ENCODE measurements at regions not wholly inside any gene's neighbourhood (a gene's known extent, or its start where the extent isn't known, plus 50 kb on each side); places are given as distances from the start of the nearest gene placed in this dataset.
A peak's percentile ranks its signal among the peaks of the same experiment; 100 is the strongest.
"Not testable (repeated sequence)": the region's sequence is repeated elsewhere in the genome, so short reads cannot be mapped to it uniquely, and the experiment has no call there.

- H3K79me2 ChIP-seq (replicated peaks; ENCODE audit: insufficient read depth); H3K9me2 ChIP-seq (ENCODE audit: insufficient read depth); H3K27me3 ChIP-seq (ENCODE audit: insufficient read depth); H3K9me3 Mint-ChIP-seq; H3K4me3 Mint-ChIP-seq; H3K36me3 ChIP-seq (ENCODE audit: insufficient read depth); H3K4me1 ChIP-seq (ENCODE audit: insufficient read depth); H3K27ac Mint-ChIP-seq; H3F3A ChIP-seq (replicated peaks; ENCODE audit: low read depth); H4K20me1 ChIP-seq (replicated peaks; ENCODE audit: insufficient read depth); H2AFZ ChIP-seq; H3K4me1 Mint-ChIP-seq; H3K27me3 Mint-ChIP-seq (ENCODE audit: insufficient read depth, low read depth, poor library complexity); H3K27ac ChIP-seq (ENCODE audit: low read depth); H3K4me2 ChIP-seq; DNase-seq (ENCODE audit: low spot score); H3K4me3 ChIP-seq; H3K36me3 Mint-ChIP-seq (ENCODE audit: low read depth): not testable (repeated sequence)
- ATAC-seq: peak; percentile 41
Observed at GRCh38 chr2:109976319-109976718, 77.8 kb downstream of the LIMS3 start.

- not testable (repeated sequence) for H3F3A ChIP-seq (replicated peaks; ENCODE audit: low read depth); H3K27me3 Mint-ChIP-seq (ENCODE audit: insufficient read depth, low read depth, poor library complexity); H3K36me3 Mint-ChIP-seq (ENCODE audit: low read depth); H3K9me3 Mint-ChIP-seq; H3K4me1 ChIP-seq (ENCODE audit: insufficient read depth); H3K36me3 ChIP-seq (ENCODE audit: insufficient read depth); H3K4me3 ChIP-seq; H3K4me3 Mint-ChIP-seq; H3K27ac Mint-ChIP-seq; H3K79me2 ChIP-seq (replicated peaks; ENCODE audit: insufficient read depth); H3K4me2 ChIP-seq; H4K20me1 ChIP-seq (replicated peaks; ENCODE audit: insufficient read depth); H2AFZ ChIP-seq; H3K9me2 ChIP-seq (ENCODE audit: insufficient read depth); H3K4me1 Mint-ChIP-seq; H3K27me3 ChIP-seq (ENCODE audit: insufficient read depth); DNase-seq (ENCODE audit: low spot score); H3K27ac ChIP-seq (ENCODE audit: low read depth)
- peak; percentile 73 for ATAC-seq
Observed at GRCh38 chr2:109980754-109981153, 82.3 kb downstream of the LIMS3 start.

DNA sequence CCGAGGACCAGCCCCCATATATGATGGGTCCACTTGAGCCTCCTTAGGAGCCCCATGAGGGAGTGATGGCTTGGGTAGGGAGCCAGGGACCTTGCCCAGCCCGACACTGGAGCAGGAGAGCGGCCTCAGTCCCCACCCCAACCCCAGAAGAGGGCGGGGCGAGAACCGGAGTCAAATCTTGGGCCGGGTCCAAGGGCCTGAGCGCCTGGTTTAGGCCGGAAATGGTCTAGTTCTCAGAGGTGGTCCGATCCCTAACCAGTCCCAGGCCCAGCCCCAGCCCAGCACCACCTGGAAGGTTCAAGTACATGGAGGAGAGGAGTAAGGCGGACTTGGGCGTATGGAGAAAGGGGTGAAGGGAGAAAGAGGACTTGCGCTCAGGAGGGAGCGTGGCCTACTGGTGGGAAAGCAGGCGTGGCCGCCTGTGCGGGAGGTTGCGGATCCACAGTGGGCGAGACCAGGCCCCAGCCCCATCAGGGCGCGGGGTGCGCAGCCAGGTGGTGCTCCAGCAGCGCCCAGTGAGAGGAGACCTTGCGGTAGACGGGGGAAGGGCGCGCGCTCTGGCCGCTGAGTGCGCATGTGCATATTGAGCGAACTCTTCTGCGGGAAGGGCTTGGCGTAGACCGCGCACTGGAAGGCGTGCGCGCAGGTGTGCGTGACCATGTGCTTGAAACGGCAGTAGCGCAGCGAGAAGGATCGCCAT lies 88.1 kb downstream of the LIMS3 start:
- not testable (repeated sequence) for H3K27ac ChIP-seq (ENCODE audit: low read depth); H3K9me2 ChIP-seq (ENCODE audit: insufficient read depth); H3K4me2 ChIP-seq; H3K4me3 ChIP-seq; DNase-seq (ENCODE audit: low spot score); H3K79me2 ChIP-seq (replicated peaks; ENCODE audit: insufficient read depth); H3F3A ChIP-seq (replicated peaks; ENCODE audit: low read depth); H2AFZ ChIP-seq; H3K4me1 Mint-ChIP-seq; H4K20me1 ChIP-seq (replicated peaks; ENCODE audit: insufficient read depth); H3K4me3 Mint-ChIP-seq; H3K27ac Mint-ChIP-seq; H3K9me3 Mint-ChIP-seq; H3K36me3 ChIP-seq (ENCODE audit: insufficient read depth); H3K4me1 ChIP-seq (ENCODE audit: insufficient read depth); H3K27me3 Mint-ChIP-seq (ENCODE audit: insufficient read depth, low read depth, poor library complexity); H3K36me3 Mint-ChIP-seq (ENCODE audit: low read depth); H3K27me3 ChIP-seq (ENCODE audit: insufficient read depth)
- peak; percentile 85 for ATAC-seq

GRCh38 chr2:109987089-109987420 lies 88.6 kb downstream of the LIMS3 start:
- not testable (repeated sequence) for H3K27ac ChIP-seq (ENCODE audit: low read depth); H3K4me1 Mint-ChIP-seq; H3K4me3 Mint-ChIP-seq; H3K4me3 ChIP-seq; H3K4me1 ChIP-seq (ENCODE audit: insufficient read depth); H3K79me2 ChIP-seq (replicated peaks; ENCODE audit: insufficient read depth); H3K9me2 ChIP-seq (ENCODE audit: insufficient read depth); H4K20me1 ChIP-seq (replicated peaks; ENCODE audit: insufficient read depth); DNase-seq (ENCODE audit: low spot score); H3K27me3 Mint-ChIP-seq (ENCODE audit: insufficient read depth, low read depth, poor library complexity); H3K9me3 Mint-ChIP-seq; H3K36me3 Mint-ChIP-seq (ENCODE audit: low read depth); H3K4me2 ChIP-seq; H2AFZ ChIP-seq; H3K27me3 ChIP-seq (ENCODE audit: insufficient read depth); H3K36me3 ChIP-seq (ENCODE audit: insufficient read depth); H3F3A ChIP-seq (replicated peaks; ENCODE audit: low read depth); H3K27ac Mint-ChIP-seq
- peak; percentile 33 for ATAC-seq

GRCh38 chr2:109987458-109988345 lies 89.2 kb downstream of the LIMS3 start:
- not testable (repeated sequence) for H3K36me3 ChIP-seq (ENCODE audit: insufficient read depth); H3K4me1 Mint-ChIP-seq; H3K27ac Mint-ChIP-seq; H3K4me3 Mint-ChIP-seq; H3K27me3 ChIP-seq (ENCODE audit: insufficient read depth); H3K79me2 ChIP-seq (replicated peaks; ENCODE audit: insufficient read depth); H3K9me3 Mint-ChIP-seq; H3K4me1 ChIP-seq (ENCODE audit: insufficient read depth); H3K27ac ChIP-seq (ENCODE audit: low read depth); H4K20me1 ChIP-seq (replicated peaks; ENCODE audit: insufficient read depth); H3K4me2 ChIP-seq; H3K9me2 ChIP-seq (ENCODE audit: insufficient read depth); H3K36me3 Mint-ChIP-seq (ENCODE audit: low read depth); H3F3A ChIP-seq (replicated peaks; ENCODE audit: low read depth); DNase-seq (ENCODE audit: low spot score); H3K4me3 ChIP-seq; H2AFZ ChIP-seq; H3K27me3 Mint-ChIP-seq (ENCODE audit: insufficient read depth, low read depth, poor library complexity)
- ATAC-seq: peak; percentile 69

DNA sequence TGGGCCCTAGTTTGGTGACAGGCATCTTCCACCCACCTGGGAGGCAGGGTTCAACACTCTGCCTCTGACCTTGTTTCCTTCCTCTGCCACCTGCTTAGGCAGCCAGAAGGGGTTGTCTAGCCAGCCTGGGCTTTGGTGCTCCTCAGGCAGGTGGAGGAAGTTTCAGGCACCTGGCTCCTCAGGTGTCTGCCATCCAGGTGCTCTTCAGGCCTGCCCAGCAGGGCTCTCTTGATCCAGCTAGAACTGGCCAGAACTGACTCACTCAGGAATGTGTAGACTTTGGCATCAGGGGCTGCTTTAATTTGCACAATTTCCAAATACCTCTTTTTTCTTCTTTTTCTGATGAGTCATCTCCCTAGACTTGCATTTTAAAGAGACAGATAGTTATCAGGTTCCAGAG lies 100.9 kb downstream of the LIMS3 start:
- H3K27ac Mint-ChIP-seq, H2AFZ ChIP-seq, H3K9me3 Mint-ChIP-seq: not testable (repeated sequence)

More for the DNA sequence above, 100.9 kb downstream of the LIMS3 start:
- not testable (repeated sequence) for H3K36me3 Mint-ChIP-seq (ENCODE audit: low read depth); DNase-seq (ENCODE audit: low spot score); H3K4me3 Mint-ChIP-seq; H3K27ac ChIP-seq (ENCODE audit: low read depth); H3F3A ChIP-seq (replicated peaks; ENCODE audit: low read depth); H3K4me1 ChIP-seq (ENCODE audit: insufficient read depth); H3K4me3 ChIP-seq; H3K36me3 ChIP-seq (ENCODE audit: insufficient read depth); H3K9me2 ChIP-seq (ENCODE audit: insufficient read depth); H4K20me1 ChIP-seq (replicated peaks; ENCODE audit: insufficient read depth); H3K27me3 Mint-ChIP-seq (ENCODE audit: insufficient read depth, low read depth, poor library complexity); H3K4me2 ChIP-seq; H3K79me2 ChIP-seq (replicated peaks; ENCODE audit: insufficient read depth); H3K4me1 Mint-ChIP-seq; H3K27me3 ChIP-seq (ENCODE audit: insufficient read depth); ATAC-seq
